B cell (primary cell): ENCODE measurements at regions not wholly inside any gene's neighbourhood (a gene's known extent, or its start where the extent isn't known, plus 50 kb on each side); places are given as distances from the start of the nearest gene placed in this dataset. TPM values are rescaled to one million over a fixed set of nuclear protein-coding genes. Genes with fewer than 3 reads are reported as not detected.
"Not testable (repeated sequence)": the region's sequence is repeated elsewhere in the genome, so short reads cannot be mapped to it uniquely, and the experiment has no call there.

Experiments used
- ATAC-seq: fragments of 200-7000 bp; cut with Tn5 transposase; one replicate; pipeline ENCODE4 v1.10.0; 2021; ENCODE audit warnings: low read depth, mild to moderate bottlenecking, moderate number of reproducible peaks, moderate library complexity
- CTCF ChIA-PET: fragments of 350-600 bp; sonication (Branson Sonifier 250); formaldehyde crosslinking; loops from one replicate; lab custom pipeline; 2021; ENCODE audit warnings: antibody characterized with exemption, inconsistent platforms; lab: Charles Lee
- POLR2A ChIA-PET: fragments of 350-600 bp; sonication (Branson Sonifier 250); formaldehyde crosslinking; loops from one replicate; lab custom pipeline; 2021; ENCODE audit warnings: antibody characterized with exemption; lab: Charles Lee
- DNase-seq: peaks from one replicate; pipeline ENCODE4 v3.0.0; 2013
- H2AFZ ChIP-seq: 2 replicates; pipeline ENCODE4 v1.6.1; 2012; ENCODE audit warnings: mild to moderate bottlenecking, low read depth, low read length; ENCODE audit not compliant: insufficient read depth, poor library complexity, severe bottlenecking
- H3K27ac ChIP-seq, 2 donors: 1 replicate in 1 of 2; 2 replicates in 1 of 2; pipeline ENCODE4 v1.5.1; 2012 to 2013; ENCODE audit warnings: low read length in 2 of 2, mild to moderate bottlenecking in 2 of 2, moderate library complexity in 1 of 2
- H3K27me3 ChIP-seq, 4 experiments: fragments of 200-600 bp in 1 of 4; sonication (generic) in 1 of 4; replicated peaks in 1 of 4; 1 replicate in 2 of 4; 2 replicates in 2 of 4; pipeline versions ENCODE4 v1.6.1 to v1.7.0; 2013 to 2016; ENCODE audit warnings: low read length in 3 of 4, mild to moderate bottlenecking in 2 of 4, mixed read lengths in 1 of 4, moderate library complexity in 1 of 4; ENCODE audit not compliant: insufficient read depth in 4 of 4, control insufficient read depth in 3 of 4; ENCODE audit errors: control extremely low read depth in 1 of 4
- H3K36me3 ChIP-seq, 2 experiments: replicated peaks in 1 of 2; 1 replicate in 1 of 2; 2 replicates in 1 of 2; pipeline versions ENCODE4 v1.6.1 to v1.7.1; 2013; ENCODE audit warnings: low read length in 1 of 2; ENCODE audit not compliant: insufficient read depth in 2 of 2, control insufficient read depth in 1 of 2; ENCODE audit errors: control extremely low read depth in 1 of 2, extremely low read depth in 1 of 2
- H3K4me1 ChIP-seq, 2 donors: fragments of 200-600 bp in 1 of 2; sonication (generic) in 1 of 2; 1 replicate in 1 of 2; 2 replicates in 1 of 2; pipeline versions ENCODE4 v1.5.1 to v1.6.1; 2013 to 2017; ENCODE audit warnings: low read length in 2 of 2; ENCODE audit not compliant: control insufficient read depth in 2 of 2, insufficient read depth in 2 of 2
- H3K4me2 ChIP-seq: replicated peaks from 2 replicates; pipeline ENCODE3; 2012; ENCODE audit warnings: mild to moderate bottlenecking, low read depth, low read length; ENCODE audit not compliant: poor library complexity, severe bottlenecking
- H3K4me3 ChIP-seq, 5 experiments: fragments of 200-600 bp in 1 of 5; sonication (generic) in 1 of 5; 1 replicate in 3 of 5; 2 replicates in 2 of 5; pipeline versions ENCODE4 v1.5.1 to v1.7.0; 2011 to 2016; ENCODE audit warnings: low read length in 4 of 5, mild to moderate bottlenecking in 4 of 5, low read depth in 2 of 5, control low read depth in 1 of 5, moderate library complexity in 1 of 5; ENCODE audit not compliant: insufficient read depth in 1 of 5; ENCODE audit errors: control extremely low read depth in 1 of 5, extremely low read depth in 1 of 5
- H3K79me2 ChIP-seq: fragments of 200-600 bp; sonication (generic); one replicate; pipeline ENCODE4 v1.6.0; 2016; ENCODE audit warnings: low read length; ENCODE audit not compliant: control insufficient read depth, insufficient read depth
- H3K9ac ChIP-seq: fragments of 200-600 bp; sonication (generic); 2 replicates; pipeline ENCODE4 v1.6.1; 2017; ENCODE audit warnings: mild to moderate bottlenecking, low read length, moderate library complexity
- H3K9me3 ChIP-seq, 3 donors: one replicate each; pipeline versions ENCODE4 v1.6.1 to v1.7.1; 2013; ENCODE audit warnings: low read length in 2 of 3; ENCODE audit not compliant: control insufficient read depth in 2 of 3, insufficient read depth in 1 of 3; ENCODE audit errors: control extremely low read depth in 1 of 3
- H4K20me1 ChIP-seq: 2 replicates; pipeline ENCODE4 v1.6.0; 2012; ENCODE audit warnings: mild to moderate bottlenecking, low read length; ENCODE audit not compliant: insufficient read depth, control insufficient read depth, poor library complexity, severe bottlenecking
- H3K27ac Mint-ChIP-seq: one replicate; pipeline ENCODE4 v1.8.0; 2021; ENCODE audit warnings: mixed read lengths
- H3K27me3 Mint-ChIP-seq: one replicate; pipeline ENCODE4 v1.8.0; 2021; ENCODE audit warnings: mixed read lengths
- H3K4me1 Mint-ChIP-seq: one replicate; pipeline ENCODE4 v1.8.0; 2021; ENCODE audit warnings: mixed read lengths
- H3K4me3 Mint-ChIP-seq: one replicate; pipeline ENCODE4 v1.8.0; 2021; ENCODE audit warnings: mixed read lengths
- H3K9me3 Mint-ChIP-seq: one replicate; pipeline ENCODE4 v1.8.0; 2022; ENCODE audit warnings: mixed read lengths; ENCODE audit not compliant: insufficient read depth
- CTCF ChIP-seq: fragments of 200-600 bp; IDR thresholded peaks from one replicate; pipeline ENCODE4 v1.8.0; 2022; ENCODE audit warnings: antibody characterized with exemption, mild to moderate bottlenecking
- EZH2 ChIP-seq: IDR thresholded peaks from 2 replicates; pipeline ENCODE4 v1.6.1; 2012; ENCODE audit warnings: borderline replicate concordance, low read depth, mild to moderate bottlenecking, moderate library complexity, low read length; ENCODE audit not compliant: insufficient read depth, poor library complexity, severe bottlenecking
- WGBS: methylation state at CpG from one replicate; pipeline ENCODE4 v1.1.5; 2013; ENCODE audit warnings: missing lambda C conversion rate; ENCODE audit not compliant: insufficient coverage; 5-methylcytosine and 5-hydroxymethylcytosine counted together
- intact Hi-C: fragments of 100-400 bp; cut with micrococcal nuclease; formaldehyde crosslinking; loops from one replicate; pipeline ENCODE4 v1.10.0; 2022
- small RNA-seq: library from RNA; depleted of rRNA; stranded (forward); fragments of <200 nt; gene quantifications from one replicate; pipeline ENCODE3, GENCODE V24; 2012; ENCODE audit warnings: low replicate concordance, low read depth; ENCODE audit not compliant: insufficient read length

- Histone ChIP-seq H3K79me2 (no peaks in the 10 kb centered on the region), H3K9me3 (peaks cover 0 to 23% (median 0%) of the 10 kb centered on the region in 3 donors), H3K27me3 (no peaks in the 10 kb centered on the region), H4K20me1 (no peaks in the 10 kb centered on the region), H2AFZ (no peak overlapping the region), H3K4me2 (no peak overlapping the region), H3K4me1 (no peaks in the 10 kb centered on the region), H3K27ac (no peak overlapping the region), H3K4me3 (no peak overlapping the region), H3K36me3 (no peaks in the 10 kb centered on the region), H3K9ac (no peak overlapping the region)
- intact Hi-C loops, result no loop called here
- CTCF ChIA-PET, result no interaction called here
- no peak overlapping the region for H3K27ac Mint-ChIP-seq
- POLR2A ChIA-PET, result no interaction called here
- no peaks in the 10 kb centered on the region for H3K27me3 Mint-ChIP-seq
- WGBS, result 97% methylated on average over 18 of the region's 19 CpGs
- peaks cover 3% of the 10 kb centered on the region for H3K9me3 Mint-ChIP-seq
- ATAC-seq (no peak), DNase-seq (no peak)
- TF ChIP-seq EZH2 (no peak), CTCF (no peak)
- no peak overlapping the region for H3K4me3 Mint-ChIP-seq
- no peaks in the 10 kb centered on the region for H3K4me1 Mint-ChIP-seq
Observed at GRCh38 chr9:60546406-60546805, 367.8 kb upstream of the SPATA31A5 start.

- H3K9ac ChIP-seq, H3K4me3 Mint-ChIP-seq, H2AFZ ChIP-seq, DNase-seq, POLR2A ChIA-PET, H3K27me3 ChIP-seq, CTCF ChIA-PET, H3K9me3 Mint-ChIP-seq, H3K27me3 Mint-ChIP-seq, H3K27ac ChIP-seq, H4K20me1 ChIP-seq, H3K79me2 ChIP-seq, ATAC-seq, H3K4me2 ChIP-seq, H3K36me3 ChIP-seq, H3K4me1 ChIP-seq, H3K4me3 ChIP-seq, H3K27ac Mint-ChIP-seq, H3K4me1 Mint-ChIP-seq, intact Hi-C loops: not testable (repeated sequence)
- peaks cover 0 to 23% (median 0%) of the 10 kb centered on the region in 3 donors for H3K9me3 ChIP-seq
- 95% methylated on average over 15 of the region's 18 CpGs for WGBS
Observed at GRCh38 chr9:60546990-60547389, 367.2 kb upstream of the SPATA31A5 start.

Small RNAs in the stretch of these regions (small RNA-seq; reads per million reads assigned to genes)
- gene BX088702.1, result not detected
